Vagina (tissue), 2 donors: ENCODE measurements at regions not wholly inside any gene's neighbourhood (a gene's known extent, or its start where the extent isn't known, plus 50 kb on each side); places are given as distances from the start of the nearest gene placed in this dataset.

Experiments
- DNase-seq, 2 donors: peaks; one replicate each; pipeline ENCODE4 v3.0.0-alpha.2; 2017; ENCODE audit errors: extremely low spot score in 2 of 2
- H3K27ac ChIP-seq: fragments of 200-600 bp; sonication (generic); one replicate; pipeline ENCODE4 v1.5.1; 2019
- H3K27me3 ChIP-seq: fragments of 200-600 bp; sonication (generic); one replicate; pipeline ENCODE4 v1.5.1; 2019
- H3K36me3 ChIP-seq, 2 donors: fragments of 200-600 bp; sonication (generic); one replicate each; pipeline ENCODE4 v1.5.1; 2017 to 2019
- H3K4me1 ChIP-seq: fragments of 200-600 bp; sonication (generic); one replicate; pipeline ENCODE4 v1.5.1; 2019
- H3K4me3 ChIP-seq, 2 donors: fragments of 200-600 bp; sonication (generic); 1 replicate in 1 of 2; 2 replicates in 1 of 2; pipeline ENCODE4 v1.5.1; 2016 to 2019
- H3K9me3 ChIP-seq: fragments of 200-600 bp; sonication (generic); one replicate; pipeline ENCODE4 v1.5.1; 2019
- CTCF ChIP-seq, 3 experiments: fragments of 450-650 bp in 2 of 3; fragments of 200-600 bp in 1 of 3; sonication (generic) in 1 of 3; IDR thresholded peaks; one replicate each; pipeline ENCODE4 v1.5.1; 2017 to 2019; ENCODE audit warnings: antibody characterized with exemption in 3 of 3, mild to moderate bottlenecking in 2 of 3, moderate library complexity in 2 of 3
- POLR2A ChIP-seq, 2 donors: fragments of 450-650 bp; IDR thresholded peaks; one replicate each; pipeline ENCODE4 v1.6.1; 2017; ENCODE audit warnings: antibody characterized with exemption in 2 of 2, mild to moderate bottlenecking in 2 of 2, moderate library complexity in 2 of 2
- POLR2AphosphoS5 ChIP-seq, 2 donors: sonication (generic); formaldehyde crosslinking; IDR thresholded peaks; one replicate each; pipeline ENCODE4 v1.9.0; 2017; ENCODE audit warnings: antibody characterized with exemption in 2 of 2, mild to moderate bottlenecking in 2 of 2, low read depth in 1 of 2; ENCODE audit not compliant: insufficient read depth in 1 of 2
- intact Hi-C: fragments of 100-400 bp; cut with DNase I; formaldehyde crosslinking; loops from one replicate; pipeline ENCODE4 v1.15.1; 2023

- no peaks in the 10 kb centered on the region for H3K36me3 ChIP-seq
- no peaks in the 10 kb centered on the region for H3K9me3 ChIP-seq
- H3K27me3 ChIP-seq = no peaks in the 10 kb centered on the region
- intact Hi-C loops = no loop called here
- no peak for TF ChIP-seq POLR2AphosphoS5 (IDR thresholded peaks at IDR 0.05; ENCODE audit: insufficient read depth in 1 of 2, low read depth in 1 of 2)
- TF ChIP-seq CTCF (IDR thresholded peaks at IDR 0.05) = no peak
- TF ChIP-seq POLR2A (IDR thresholded peaks at IDR 0.05) = no peak
- DNase-seq = no peak
- no peak overlapping the region for H3K27ac ChIP-seq
- no peak overlapping the region for H3K4me3 ChIP-seq
- no peaks in the 10 kb centered on the region for H3K4me1 ChIP-seq
Measured at GRCh38 chr15:60110909-60111308, 106.8 kb downstream of the FOXB1 start.

- intact Hi-C loops = no loop called here
- no peak overlapping the region for H3K4me3 ChIP-seq
- no peak for DNase-seq
- H3K4me1 ChIP-seq = no peaks in the 10 kb centered on the region
- no peaks in the 10 kb centered on the region for H3K36me3 ChIP-seq
- H3K9me3 ChIP-seq = no peaks in the 10 kb centered on the region
- H3K27me3 ChIP-seq = no peaks in the 10 kb centered on the region
- H3K27ac ChIP-seq = no peak overlapping the region
- no peak for TF ChIP-seq CTCF (IDR thresholded peaks at IDR 0.05)
Measured at GRCh38 chr15:60115579-60116380, 111.7 kb downstream of the FOXB1 start.

DNA sequence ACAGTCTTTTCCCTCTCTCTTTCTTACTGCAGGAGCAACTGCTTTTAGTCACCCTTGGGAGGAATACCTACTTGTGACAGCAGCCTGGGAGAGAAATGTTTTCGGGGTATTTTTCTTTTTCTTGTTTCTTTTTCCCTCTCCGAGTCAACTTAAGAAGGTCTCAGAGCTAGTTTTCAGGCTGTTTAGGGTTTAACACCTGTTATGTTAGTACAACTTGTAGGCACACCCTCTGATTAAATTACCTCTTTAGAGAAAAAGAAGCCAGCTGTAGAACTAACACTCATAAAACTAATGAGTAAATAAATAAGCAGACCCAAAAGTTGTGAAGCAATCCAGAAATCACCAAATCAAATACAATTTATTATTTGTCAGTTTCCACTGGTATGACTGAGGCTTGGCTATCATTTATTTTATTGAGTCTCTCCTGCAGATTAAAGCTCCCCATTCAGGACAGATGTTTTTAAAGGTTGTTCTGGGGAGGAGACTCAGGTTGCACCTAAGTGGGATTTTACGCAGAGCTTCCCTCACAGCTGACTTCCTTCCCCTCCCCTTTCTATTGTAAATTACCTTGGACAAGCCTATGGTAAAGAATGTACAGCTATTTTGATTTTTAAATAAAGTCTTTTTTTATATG lies 112.5 kb downstream of the FOXB1 start:
- H3K4me3 ChIP-seq = no peak overlapping the region
- TF ChIP-seq POLR2AphosphoS5 (IDR thresholded peaks at IDR 0.05; ENCODE audit: insufficient read depth in 1 of 2, low read depth in 1 of 2) (no peak), POLR2A (IDR thresholded peaks at IDR 0.05) (no peak), CTCF (IDR thresholded peaks at IDR 0.05) (no peak)
- no peaks in the 10 kb centered on the region for H3K27me3 ChIP-seq
- H3K27ac ChIP-seq = no peak overlapping the region
- no peak for DNase-seq
- intact Hi-C loops = no loop called here
- H3K9me3 ChIP-seq = no peaks in the 10 kb centered on the region
- H3K36me3 ChIP-seq = no peaks in the 10 kb centered on the region
- H3K4me1 ChIP-seq = no peaks in the 10 kb centered on the region

DNA sequence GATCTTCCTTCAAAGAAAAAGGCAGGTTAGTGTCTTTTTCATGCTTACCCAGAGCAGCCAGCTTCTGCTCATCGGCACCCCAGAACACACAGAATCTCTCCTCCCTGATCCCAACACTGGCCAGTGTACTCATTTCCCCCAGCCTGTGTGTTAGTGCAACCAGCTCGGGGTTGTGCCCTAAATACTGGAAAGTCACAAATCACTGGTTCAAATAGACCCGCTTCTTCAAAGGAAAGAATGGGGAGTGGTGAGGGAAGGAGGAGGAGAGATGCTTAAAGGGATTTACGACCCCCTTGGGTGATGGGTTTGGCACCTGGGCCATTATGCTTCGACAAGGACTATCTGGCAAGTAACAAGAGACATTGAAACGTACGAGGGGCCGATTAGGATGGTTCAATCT lies 114.0 kb downstream of the FOXB1 start:
- Histone ChIP-seq H3K9me3 (no peaks in the 10 kb centered on the region), H3K27me3 (no peaks in the 10 kb centered on the region), H3K4me3 (no peak overlapping the region), H3K27ac (no peak overlapping the region), H3K4me1 (no peaks in the 10 kb centered on the region), H3K36me3 (no peaks in the 10 kb centered on the region)
- DNase-seq = no peak
- intact Hi-C loops = no loop called here
- TF ChIP-seq CTCF (IDR thresholded peaks at IDR 0.05) = no peak
- no peak for TF ChIP-seq POLR2AphosphoS5 (IDR thresholded peaks at IDR 0.05; ENCODE audit: insufficient read depth in 1 of 2, low read depth in 1 of 2)
- TF ChIP-seq POLR2A (IDR thresholded peaks at IDR 0.05) = no peak

- TF ChIP-seq POLR2A (IDR thresholded peaks at IDR 0.05) (no peak), CTCF (IDR thresholded peaks at IDR 0.05) (no peak), POLR2AphosphoS5 (IDR thresholded peaks at IDR 0.05; ENCODE audit: insufficient read depth in 1 of 2, low read depth in 1 of 2) (no peak)
- intact Hi-C loops = no loop called here
Measured at GRCh38 chr15:60118626-60119025, 114.5 kb downstream of the FOXB1 start.

More at GRCh38 chr15:60118626-60119025, 114.5 kb downstream of the FOXB1 start:
- Histone ChIP-seq H3K27ac (no peak overlapping the region), H3K9me3 (no peaks in the 10 kb centered on the region), H3K27me3 (no peaks in the 10 kb centered on the region), H3K4me3 (no peak overlapping the region), H3K36me3 (no peaks in the 10 kb centered on the region), H3K4me1 (no peaks in the 10 kb centered on the region)
- no peak for DNase-seq
